Mesenchymal stem cell (in vitro differentiated cells and primary cell): ENCODE measurements at regions not wholly inside any gene's neighbourhood (a gene's known extent, or its start where the extent isn't known, plus 50 kb on each side); places are given as distances from the start of the nearest gene placed in this dataset.

Experiments used
- DNase-seq: peaks from one replicate; pipeline ENCODE4 v3.0.0-alpha.2; 2013
- H2AFZ ChIP-seq: one replicate; pipeline ENCODE4 v1.6.1; 2013; ENCODE audit warnings: low read depth, mild to moderate bottlenecking, control low read depth, inconsistent platforms, low read length, moderate library complexity
- H2AK5ac ChIP-seq: 2 replicates; pipeline ENCODE4 v1.6.1; 2013; ENCODE audit warnings: low read length, moderate library complexity, mild to moderate bottlenecking, inconsistent platforms; ENCODE audit not compliant: severe bottlenecking
- H2BK120ac ChIP-seq: one replicate; pipeline ENCODE4 v1.6.1; 2013; ENCODE audit warnings: low read depth, mild to moderate bottlenecking, inconsistent platforms, low read length, moderate library complexity
- H2BK12ac ChIP-seq, 2 experiments: one replicate each; pipeline ENCODE4 v1.6.1; 2013; ENCODE audit warnings: inconsistent platforms in 2 of 2, low read length in 2 of 2, mild to moderate bottlenecking in 2 of 2, moderate library complexity in 2 of 2, control low read depth in 1 of 2
- H2BK15ac ChIP-seq: one replicate; pipeline ENCODE4 v1.6.1; 2013; ENCODE audit warnings: mild to moderate bottlenecking, low read depth, inconsistent platforms; ENCODE audit not compliant: poor library complexity, severe bottlenecking
- H2BK5ac ChIP-seq: 2 replicates; pipeline ENCODE4 v1.6.1; 2013; ENCODE audit warnings: low read depth, mild to moderate bottlenecking, low read length, control low read depth, inconsistent platforms; ENCODE audit not compliant: poor library complexity, severe bottlenecking
- H3K14ac ChIP-seq, 2 experiments: one replicate each; pipeline ENCODE4 v1.6.1; 2013; ENCODE audit warnings: inconsistent platforms in 2 of 2, low read length in 2 of 2, control low read depth in 1 of 2, mild to moderate bottlenecking in 1 of 2, moderate library complexity in 1 of 2
- H3K18ac ChIP-seq, 2 experiments: one replicate each; pipeline ENCODE4 v1.6.1; 2013; ENCODE audit warnings: inconsistent platforms in 2 of 2, low read length in 2 of 2, control low read depth in 1 of 2, low read depth in 1 of 2, mild to moderate bottlenecking in 1 of 2
- H3K23ac ChIP-seq, 2 experiments: one replicate each; pipeline ENCODE4 v1.6.1; 2013; ENCODE audit warnings: inconsistent platforms in 2 of 2, low read length in 2 of 2, mild to moderate bottlenecking in 2 of 2, moderate library complexity in 2 of 2, control low read depth in 1 of 2
- H3K27ac ChIP-seq: 2 replicates; pipeline ENCODE4 v1.5.1; 2013; ENCODE audit warnings: mild to moderate bottlenecking, moderate library complexity, low read length, control low read depth, inconsistent platforms; ENCODE audit not compliant: poor library complexity, severe bottlenecking
- H3K27me3 ChIP-seq, 2 experiments: 2 replicates each; pipeline versions ENCODE4 v1.6.1 to v1.7.0; 2013; ENCODE audit warnings: low read length in 2 of 2, mild to moderate bottlenecking in 2 of 2, moderate library complexity in 2 of 2, control low read depth in 1 of 2, inconsistent platforms in 1 of 2; ENCODE audit not compliant: control insufficient read depth in 1 of 2, insufficient read depth in 1 of 2
- H3K36me3 ChIP-seq, 2 experiments: 2 replicates each; pipeline versions ENCODE4 v1.6.1 to v1.7.0; 2013; ENCODE audit warnings: low read length in 2 of 2, control low read depth in 1 of 2, inconsistent platforms in 1 of 2, low read depth in 1 of 2, mild to moderate bottlenecking in 1 of 2; ENCODE audit not compliant: insufficient read depth in 2 of 2, control insufficient read depth in 1 of 2
- H3K4ac ChIP-seq, 2 experiments: one replicate each; pipeline ENCODE4 v1.6.1; 2013; ENCODE audit warnings: inconsistent platforms in 2 of 2, low read length in 2 of 2, mild to moderate bottlenecking in 2 of 2, moderate library complexity in 2 of 2, control low read depth in 1 of 2, low read depth in 1 of 2
- H3K4me1 ChIP-seq: 2 replicates; pipeline ENCODE4 v1.6.1; 2013; ENCODE audit warnings: low read depth, low read length, control low read depth; ENCODE audit not compliant: control insufficient read depth, insufficient read depth
- H3K4me2 ChIP-seq: 2 replicates; pipeline ENCODE4 v1.6.1; 2013; ENCODE audit warnings: low read length, mild to moderate bottlenecking, inconsistent platforms; ENCODE audit not compliant: poor library complexity, severe bottlenecking
- H3K4me3 ChIP-seq, 2 experiments: 2 replicates each; pipeline versions ENCODE4 v1.5.1 to v1.7.0; 2013; ENCODE audit warnings: low read length in 2 of 2, mild to moderate bottlenecking in 2 of 2, control low read depth in 1 of 2, low read depth in 1 of 2; ENCODE audit not compliant: insufficient read depth in 1 of 2
- H3K79me1 ChIP-seq: replicated peaks from 2 replicates; pipeline ENCODE4 v1.6.1; 2013; ENCODE audit warnings: mild to moderate bottlenecking, control low read depth, low read length, inconsistent platforms; ENCODE audit not compliant: poor library complexity, severe bottlenecking
- H3K9ac ChIP-seq: 2 replicates; pipeline ENCODE4 v1.7.0; 2013; ENCODE audit warnings: mild to moderate bottlenecking, low read length, moderate library complexity
- H3K9me3 ChIP-seq: 2 replicates; pipeline ENCODE4 v1.7.0; 2013; ENCODE audit warnings: mild to moderate bottlenecking, low read length; ENCODE audit not compliant: control insufficient read depth
- H4K8ac ChIP-seq: one replicate; pipeline ENCODE4 v1.6.1; 2013; ENCODE audit warnings: inconsistent platforms, mild to moderate bottlenecking, low read length, moderate library complexity
- H4K91ac ChIP-seq: one replicate; pipeline ENCODE4 v1.6.1; 2013; ENCODE audit warnings: mild to moderate bottlenecking, low read length, inconsistent platforms
- WGBS: methylation state at CpG from one replicate; pipeline ENCODE4 v1.1.7; 2013; ENCODE audit warnings: mixed read lengths; 5-methylcytosine and 5-hydroxymethylcytosine counted together

DNA sequence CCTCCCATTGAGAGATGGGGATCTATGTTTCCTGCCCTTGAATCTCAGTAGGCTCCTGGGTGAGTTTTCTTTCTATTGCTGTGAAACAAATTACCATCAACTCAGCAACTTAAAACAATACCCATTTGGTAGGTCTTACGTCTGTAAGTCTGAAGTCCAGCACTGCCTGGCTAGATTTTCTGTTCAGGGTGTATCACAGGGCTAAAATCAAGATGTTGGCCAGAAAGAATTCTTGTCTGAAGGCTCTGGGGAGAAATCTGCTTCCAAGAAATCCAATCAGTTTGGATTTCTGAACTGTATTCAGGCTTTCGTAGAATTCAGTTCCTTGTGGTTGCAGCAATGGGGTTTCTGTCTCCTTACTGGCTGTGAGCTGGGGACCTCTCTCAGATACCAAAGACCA lies 99.6 kb upstream of the SLC24A3 start:
- Histone ChIP-seq H2BK5ac (no peak overlapping the region), H2AFZ (no peak overlapping the region), H2BK12ac (no peak overlapping the region), H3K9ac (no peak overlapping the region), H3K79me1 (no peaks in the 10 kb centered on the region), H3K4me1 (no peaks in the 10 kb centered on the region), H3K9me3 (no peaks in the 10 kb centered on the region), H2AK5ac (no peak overlapping the region), H3K4me3 (no peak overlapping the region), H4K91ac (no peak overlapping the region), H3K23ac (no peak overlapping the region), H3K4me2 (no peak overlapping the region), H3K36me3 (no peaks in the 10 kb centered on the region), H4K8ac (no peak overlapping the region), H3K27me3 (no peaks in the 10 kb centered on the region), H3K14ac (no peak overlapping the region), H3K27ac (no peak overlapping the region), H3K18ac (no peak overlapping the region), H3K4ac (no peak overlapping the region), H2BK120ac (no peak overlapping the region), H2BK15ac (no peak overlapping the region)
- WGBS: 56% methylated on average over 2 of the region's 2 CpGs
- no peak for DNase-seq

DNA sequence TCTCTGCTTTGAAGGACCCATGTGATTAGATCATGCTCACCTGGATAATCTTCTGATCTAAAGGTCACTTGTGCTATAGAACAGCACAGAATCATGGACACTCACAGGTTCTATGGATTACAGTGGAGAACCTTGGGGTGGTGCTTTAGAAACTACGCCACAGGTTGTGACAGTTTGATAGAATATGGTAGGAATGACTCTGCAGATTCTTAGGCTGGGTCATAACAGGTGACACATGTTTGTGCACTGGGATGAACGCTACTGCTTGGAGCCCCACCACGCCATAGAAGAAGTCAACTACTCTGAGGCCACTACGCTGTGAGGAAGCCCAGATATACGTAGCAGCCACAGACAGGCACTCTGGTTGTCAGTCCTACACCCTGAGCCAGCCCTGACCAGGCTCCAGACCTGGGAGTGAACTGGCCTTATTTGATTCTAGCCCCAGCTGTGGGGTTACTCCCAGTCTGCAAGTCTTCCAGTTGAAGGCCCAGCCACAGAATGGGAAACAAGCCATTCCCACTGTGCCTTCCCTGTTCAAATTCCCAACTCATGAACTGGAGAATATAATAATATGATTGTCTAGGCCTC lies 99.0 kb upstream of the SLC24A3 start:
- H3K18ac ChIP-seq: no peak overlapping the region
- H3K36me3 ChIP-seq: no peaks in the 10 kb centered on the region
- H3K4me2 ChIP-seq: no peak overlapping the region
- WGBS: 55% methylated on average over 5 of the region's 5 CpGs
- H3K27me3 ChIP-seq: no peaks in the 10 kb centered on the region
- H3K23ac ChIP-seq: no peak overlapping the region
- no peak overlapping the region for H2BK12ac ChIP-seq
- H3K4me1 ChIP-seq: no peaks in the 10 kb centered on the region
- no peak overlapping the region for H2AK5ac ChIP-seq
- H3K4ac ChIP-seq: no peak overlapping the region
- H4K8ac ChIP-seq: no peak overlapping the region
- H2BK5ac ChIP-seq: no peak overlapping the region
- H3K4me3 ChIP-seq: no peak overlapping the region
- DNase-seq: no peak
- H4K91ac ChIP-seq: no peak overlapping the region
- H3K79me1 ChIP-seq: no peaks in the 10 kb centered on the region
- H2AFZ ChIP-seq: no peak overlapping the region
- H3K27ac ChIP-seq: no peak overlapping the region
- no peak overlapping the region for H2BK15ac ChIP-seq
- no peaks in the 10 kb centered on the region for H3K9me3 ChIP-seq
- no peak overlapping the region for H3K14ac ChIP-seq
- H3K9ac ChIP-seq: no peak overlapping the region
- no peak overlapping the region for H2BK120ac ChIP-seq

DNA sequence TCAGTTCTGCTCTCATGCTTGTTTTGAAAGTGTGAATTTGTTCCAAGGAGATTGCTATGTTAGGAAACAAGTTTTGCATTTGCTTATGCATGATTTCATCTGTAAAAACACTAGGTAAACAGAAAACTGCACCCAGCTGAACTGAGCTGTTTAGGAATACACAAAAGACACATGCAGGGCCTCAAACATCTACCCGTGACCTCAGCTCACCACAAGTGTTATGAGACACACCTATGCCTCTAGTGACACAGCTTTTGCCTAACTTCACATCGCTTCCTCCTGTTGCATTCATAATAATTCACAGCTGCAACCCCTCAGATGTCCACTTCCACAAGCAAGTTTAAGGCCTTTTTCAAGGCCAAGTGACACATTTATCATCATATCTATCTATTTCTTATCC lies 98.0 kb upstream of the SLC24A3 start:
- Histone ChIP-seq H3K79me1 (no peaks in the 10 kb centered on the region), H3K14ac (no peak overlapping the region), H2BK120ac (no peak overlapping the region), H3K27me3 (no peaks in the 10 kb centered on the region), H3K18ac (no peak overlapping the region), H2BK12ac (no peak overlapping the region), H3K9me3 (no peaks in the 10 kb centered on the region), H4K91ac (no peak overlapping the region), H4K8ac (no peak overlapping the region), H3K4ac (no peak overlapping the region), H2AK5ac (no peak overlapping the region), H2AFZ (no peak overlapping the region), H3K4me2 (no peak overlapping the region), H3K4me3 (no peak overlapping the region), H3K23ac (no peak overlapping the region), H2BK15ac (no peak overlapping the region), H2BK5ac (no peak overlapping the region), H3K36me3 (no peaks in the 10 kb centered on the region), H3K4me1 (no peaks in the 10 kb centered on the region), H3K27ac (no peak overlapping the region), H3K9ac (no peak overlapping the region)
- DNase-seq: no peak
- 74% methylated on average over 2 of the region's 2 CpGs for WGBS

DNA sequence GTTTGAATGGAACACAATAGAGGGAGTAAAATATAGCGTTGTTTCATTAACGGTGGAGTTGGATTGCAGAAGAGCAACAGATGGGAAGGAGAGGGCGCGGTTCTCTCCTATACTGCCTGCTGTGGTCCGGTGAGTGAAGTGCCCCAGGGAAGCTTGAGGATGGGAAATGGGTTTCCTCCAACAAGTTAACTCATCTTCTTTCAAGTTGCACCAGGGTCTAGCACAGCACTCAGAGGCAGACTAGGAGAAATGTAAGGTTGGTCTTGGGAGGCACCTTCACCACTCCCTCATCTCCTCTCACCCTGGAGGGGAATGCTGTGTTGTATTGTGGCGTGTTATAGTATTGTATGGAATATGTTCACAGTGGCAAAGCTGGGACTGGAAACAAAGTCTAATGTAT lies 96.9 kb upstream of the SLC24A3 start:
- Histone ChIP-seq H3K9ac (no peak overlapping the region), H2BK5ac (no peak overlapping the region), H4K91ac (no peak overlapping the region), H3K4me2 (no peak overlapping the region), H2BK120ac (no peak overlapping the region), H3K27me3 (peaks cover 0 to 3% of the 10 kb centered on the region in 2 experiments), H2BK12ac (no peak overlapping the region), H3K4ac (no peak overlapping the region), H3K9me3 (no peaks in the 10 kb centered on the region), H3K23ac (no peak overlapping the region), H3K27ac (no peak overlapping the region), H3K18ac (no peak overlapping the region), H2BK15ac (no peak overlapping the region), H3K4me3 (no peak overlapping the region), H4K8ac (no peak overlapping the region), H3K4me1 (no peaks in the 10 kb centered on the region), H2AFZ (no peak overlapping the region), H3K79me1 (no peaks in the 10 kb centered on the region), H3K36me3 (no peaks in the 10 kb centered on the region), H2AK5ac (no peak overlapping the region), H3K14ac (no peak overlapping the region)
- WGBS: 92% methylated on average over 5 of the region's 6 CpGs
- DNase-seq: no peak
